ENCODE measurements at regions not wholly inside any gene's neighbourhood (a gene's known extent, or its start where the extent isn't known, plus 50 kb on each side); places are given as distances from the start of the nearest gene placed in this dataset.

DNA sequence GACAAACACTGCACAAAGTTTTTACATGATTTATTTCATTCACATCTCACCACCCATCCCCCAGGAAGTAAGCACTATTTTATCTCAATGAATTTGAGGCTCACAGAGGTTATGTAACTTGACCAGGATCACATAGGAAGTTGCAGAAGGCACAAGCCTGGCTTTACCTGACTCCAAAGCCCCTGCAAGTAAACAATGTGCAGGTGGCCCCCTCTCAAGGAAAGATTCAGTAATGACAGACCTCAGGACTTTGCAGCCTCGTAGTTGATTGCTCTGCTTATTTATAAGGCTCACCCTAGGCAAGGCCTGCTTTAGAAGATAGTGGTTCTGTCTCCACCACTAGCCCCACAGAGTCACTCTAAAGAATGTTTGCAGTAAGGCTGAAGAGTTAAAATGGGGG lies 79.8 kb upstream of the MDFIC2 start:
- CTCF ChIA-PET: no interaction called here
- DNase-seq (ENCODE audit: low read depth in 1 of 2, low spot score in 1 of 2) (no peak), FAIRE-seq (no peak), ATAC-seq (no peak)
- no peak overlapping the region for H3K27ac ChIP-seq
- H3K4me3 ChIP-seq: no peak overlapping the region
- H3K9me3 ChIP-seq: no peaks in the 10 kb centered on the region
- H3K4me2 ChIP-seq: no peak overlapping the region
- TF ChIP-seq ZFP36 (IDR thresholded peaks at IDR 0.05; ENCODE audit: borderline replicate concordance, partially characterized antibody): no peak
- POLR2A ChIA-PET: no interaction called here
- H3K4me1 ChIP-seq: no peaks in the 10 kb centered on the region
- 15% methylated on average over 1 of the region's 1 CpG for WGBS (ENCODE audit: missing lambda C conversion rate)

GRCh38 chr3:70387889-70388288 lies 75.5 kb upstream of the MDFIC2 start:
- no peak for FAIRE-seq
- no peak for ATAC-seq

DNA sequence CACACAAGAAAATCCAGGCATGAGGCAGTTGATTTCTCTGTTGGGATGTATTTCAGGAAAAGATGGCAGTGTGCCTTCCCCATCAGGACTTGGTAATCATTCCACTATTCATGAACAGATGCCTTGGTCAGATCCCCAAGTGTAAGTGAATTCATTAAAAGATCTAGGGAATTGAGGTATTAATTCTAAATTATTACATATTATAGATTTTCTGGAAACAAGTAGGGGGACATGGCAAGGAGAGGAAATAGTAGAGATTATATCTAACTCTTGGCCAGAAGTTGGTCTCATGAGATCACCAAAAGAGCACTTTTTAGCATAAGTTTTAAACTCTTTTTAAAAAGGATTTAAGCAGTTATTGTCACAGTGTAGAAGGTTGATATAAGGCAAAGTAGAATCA lies 74.4 kb upstream of the MDFIC2 start:
- DNase-seq (ENCODE audit: low read depth in 1 of 2, low spot score in 1 of 2) (no peak), ATAC-seq (no peak), FAIRE-seq (no peak)
- no peaks in the 10 kb centered on the region for H3K9me3 ChIP-seq
- TF ChIP-seq HOXB13 (CRISPR knock-in tag; IDR thresholded peaks at IDR 0.05; ENCODE audit: low read depth) (no peak), KDM5A (IDR thresholded peaks at IDR 0.05) (no peak)
- H3K4me2 ChIP-seq: no peak overlapping the region
- H3K27ac ChIP-seq: no peak overlapping the region
- CTCF ChIA-PET: no interaction called here
- POLR2A ChIA-PET: no interaction called here
- no peaks in the 10 kb centered on the region for H3K4me1 ChIP-seq
- no peak overlapping the region for H3K4me3 ChIP-seq

More at GRCh38 chr3:70387889-70388288, 75.5 kb upstream of the MDFIC2 start:
- Histone ChIP-seq H3K4me2 (no peak overlapping the region), H3K4me3 (no peak overlapping the region), H3K4me1 (no peaks in the 10 kb centered on the region), H3K27ac (no peak overlapping the region), H3K9me3 (no peaks in the 10 kb centered on the region)
- CTCF ChIA-PET: no interaction called here
- DNase-seq (ENCODE audit: low read depth in 1 of 2, low spot score in 1 of 2): no peak
- POLR2A ChIA-PET: no interaction called here
- WGBS (ENCODE audit: missing lambda C conversion rate): 59% methylated on average over 3 of the region's 3 CpGs
- TF ChIP-seq HOXB5 (CRISPR knock-in tag; IDR thresholded peaks at IDR 0.05) (no peak), CHD2 (IDR thresholded peaks at IDR 0.05; ENCODE audit: low read length, partially characterized antibody) (no peak)

- Histone ChIP-seq H3K9me3 (no peaks in the 10 kb centered on the region), H3K27ac (no peak overlapping the region), H3K4me1 (no peaks in the 10 kb centered on the region), H3K4me2 (no peak overlapping the region), H3K4me3 (no peak overlapping the region)
- FAIRE-seq: no peak
- TF ChIP-seq POLR2A (IDR thresholded peaks at IDR 0.05; ENCODE audit: low read length) (no peak), RAD21 (conservative IDR thresholded peaks at IDR 0.05 in 1 of 2, IDR thresholded peaks at IDR 0.05 in 1 of 2) (peak; percentile 31 to 49; a peak in 4 of 5 replicates)
- TF ChIP-seq, protein P1, sequence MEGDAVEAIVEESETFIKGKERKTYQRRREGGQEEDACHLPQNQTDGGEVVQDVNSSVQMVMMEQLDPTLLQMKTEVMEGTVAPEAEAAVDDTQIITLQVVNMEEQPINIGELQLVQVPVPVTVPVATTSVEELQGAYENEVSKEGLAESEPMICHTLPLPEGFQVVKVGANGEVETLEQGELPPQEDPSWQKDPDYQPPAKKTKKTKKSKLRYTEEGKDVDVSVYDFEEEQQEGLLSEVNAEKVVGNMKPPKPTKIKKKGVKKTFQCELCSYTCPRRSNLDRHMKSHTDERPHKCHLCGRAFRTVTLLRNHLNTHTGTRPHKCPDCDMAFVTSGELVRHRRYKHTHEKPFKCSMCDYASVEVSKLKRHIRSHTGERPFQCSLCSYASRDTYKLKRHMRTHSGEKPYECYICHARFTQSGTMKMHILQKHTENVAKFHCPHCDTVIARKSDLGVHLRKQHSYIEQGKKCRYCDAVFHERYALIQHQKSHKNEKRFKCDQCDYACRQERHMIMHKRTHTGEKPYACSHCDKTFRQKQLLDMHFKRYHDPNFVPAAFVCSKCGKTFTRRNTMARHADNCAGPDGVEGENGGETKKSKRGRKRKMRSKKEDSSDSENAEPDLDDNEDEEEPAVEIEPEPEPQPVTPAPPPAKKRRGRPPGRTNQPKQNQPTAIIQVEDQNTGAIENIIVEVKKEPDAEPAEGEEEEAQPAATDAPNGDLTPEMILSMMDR (IDR thresholded peaks at IDR 0.05): 0 out of 3 replicates have a peak, but pooled peaks have one; percentile 12
- DNase-seq (ENCODE audit: low read depth in 1 of 2, low spot score in 1 of 2): peak in 1 of 2 experiments; percentile 6
- ChIA-PET POLR2A (no interaction called here), CTCF (interaction anchor here (0.6 to 2.2 kb wide), 6 partner anchors 10 to 296 kb away, joined by 3 to 6 read pairs (median 4); no protein-coding TSS in a partner anchor)
- ATAC-seq: no peak
- whole genome bisulfite sequencing (ENCODE audit: missing lambda C conversion rate): 43% methylated on average over 5 of the region's 5 CpGs
Observed at GRCh38 chr3:70386043-70386442, 73.6 kb upstream of the MDFIC2 start.

DNA sequence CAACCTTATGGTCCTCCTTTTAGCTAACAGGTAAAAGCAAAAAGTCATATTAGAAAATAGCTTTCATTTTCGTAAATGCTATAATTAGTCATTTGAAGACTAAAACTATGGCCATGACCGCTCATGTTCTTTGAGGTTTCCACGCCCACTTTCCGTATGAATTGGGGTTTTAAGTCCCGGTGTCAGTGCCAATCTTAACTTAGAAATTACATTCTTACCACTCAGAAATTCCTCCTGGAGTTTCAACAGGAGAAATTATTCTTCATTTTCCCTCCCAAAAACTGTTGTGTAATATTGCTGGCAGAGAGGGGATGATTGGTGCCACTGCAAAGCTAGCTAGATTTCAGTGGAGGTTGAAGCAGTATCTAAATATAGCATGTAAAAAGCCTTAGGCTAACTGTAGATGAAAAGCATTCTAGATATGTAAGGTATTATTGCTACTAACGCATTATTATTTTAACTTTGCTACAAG lies 71.0 kb upstream of the MDFIC2 start:
- Histone ChIP-seq H3K9me3 (no peaks in the 10 kb centered on the region), H3K27ac (no peak overlapping the region), H3K4me2 (no peak overlapping the region), H3K4me3 (no peak overlapping the region), H3K4me1 (no peaks in the 10 kb centered on the region)
- DNase-seq (ENCODE audit: low read depth in 1 of 2, low spot score in 1 of 2) (no peak), ATAC-seq (no peak), FAIRE-seq (no peak)
- ChIA-PET CTCF (no interaction called here), POLR2A (no interaction called here)
- WGBS (ENCODE audit: missing lambda C conversion rate): 79% methylated on average over 6 of the region's 6 CpGs
- TF ChIP-seq MAFK (IDR thresholded peaks at IDR 0.05; ENCODE audit: partially characterized antibody) (no peak), NFE2L2 (conservative IDR thresholded peaks at IDR 0.05; ENCODE audit: low read length) (no peak)

DNA sequence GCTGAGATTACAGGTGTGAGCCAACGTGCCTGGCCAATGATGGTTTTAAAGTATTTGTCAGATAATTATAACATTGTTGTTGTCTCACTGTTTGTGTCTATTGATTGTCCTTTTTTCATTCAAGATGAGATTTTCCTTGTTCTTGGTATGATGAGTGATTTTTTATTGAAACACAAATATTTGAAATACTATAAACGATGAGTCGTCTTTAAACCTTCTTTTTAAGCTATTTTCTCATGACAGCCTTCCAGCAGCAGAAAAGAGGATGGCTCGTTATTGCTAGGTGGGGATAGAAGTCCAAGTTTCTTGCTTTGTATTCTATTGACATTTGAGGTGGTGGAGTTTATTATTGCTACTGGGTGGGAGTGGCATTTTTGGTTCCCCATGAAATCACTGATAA lies 61.7 kb upstream of the MDFIC2 start:
- no peak for TF ChIP-seq FOSB (CRISPR knock-in tag; IDR thresholded peaks at IDR 0.05)
- TF ChIP-seq FOSL2 (IDR thresholded peaks at IDR 0.05): no peak
- peak; percentile 72 for TF ChIP-seq FOSL2 (CRISPR knock-in tag; IDR thresholded peaks at IDR 0.05)
- TF ChIP-seq MAFK (IDR thresholded peaks at IDR 0.05; ENCODE audit: partially characterized antibody): peak; percentile 66
- POLR2A ChIA-PET: no interaction called here
- Histone ChIP-seq H3K4me2 (no peak overlapping the region), H3K9me3 (peaks cover 14% of the 10 kb centered on the region; the same call in 2 of the 3 replicates), H3K4me1 (no peaks in the 10 kb centered on the region), H3K4me3 (no peak overlapping the region), H3K27ac (no peak overlapping the region)
- CTCF ChIA-PET: interaction anchor here (1.2 to 1.6 kb wide), 3 partner anchors 11 to 46 kb away, joined by 3 to 6 read pairs (median 3); no protein-coding TSS in a partner anchor
- ATAC-seq (no peak), FAIRE-seq (no peak), DNase-seq (ENCODE audit: low read depth in 1 of 2, low spot score in 1 of 2) (peak in 1 of 2 experiments; percentile 9)
- WGBS (ENCODE audit: missing lambda C conversion rate): 16% methylated on average over 4 of the region's 4 CpGs

Small RNAs in the stretch of these regions (small RNA-seq; reads per million reads assigned to genes)
- gene COX6CP6: 0 reads per million in 6 experiments
- 0 reads per million in 6 experiments for gene RNU6-281P

Measured in A549 (cell line).